OCI-LY1 (cell line): ENCODE measurements at regions not wholly inside any gene's neighbourhood (a gene's known extent, or its start where the extent isn't known, plus 50 kb on each side); places are given as distances from the start of the nearest gene placed in this dataset.

Experiments
- CTCF ChIP-seq: fragments of 200-600 bp; sonication (generic), shearing (Covaris generic); IDR thresholded peaks from 2 replicates; pipeline ENCODE4 v1.5.1; 2017; ENCODE audit warnings: mild to moderate bottlenecking, antibody characterized with exemption, low read length, moderate library complexity, mixed read lengths
- EZH2 ChIP-seq: fragments of 200-600 bp; sonication (generic), shearing (Covaris generic); IDR thresholded peaks from 2 replicates; pipeline ENCODE4 v1.8.0; 2017; ENCODE audit warnings: borderline replicate concordance, mixed run types, mild to moderate bottlenecking, antibody characterized with exemption, low read length, moderate library complexity, mixed read lengths

GRCh38 chr11:36726420-36726819, 128.4 kb upstream of the RAG2 start:
- no peak for TF ChIP-seq CTCF
- no peak for TF ChIP-seq EZH2
